SH-SY5Y (cell line): ENCODE measurements at regions not wholly inside any gene's neighbourhood (a gene's known extent, or its start where the extent isn't known, plus 50 kb on each side); places are given as distances from the start of the nearest gene placed in this dataset.

Source experiments
- GATA2 ChIP-seq: IDR thresholded peaks from 2 replicates; pipeline ENCODE4 v1.6.1; 2011; ENCODE audit warnings: mild to moderate bottlenecking, low read depth, low read length
- GATA3 ChIP-seq: IDR thresholded peaks from 2 replicates; pipeline ENCODE4 v1.6.1; 2011; ENCODE audit warnings: low read depth, mild to moderate bottlenecking, low read length, moderate library complexity

DNA sequence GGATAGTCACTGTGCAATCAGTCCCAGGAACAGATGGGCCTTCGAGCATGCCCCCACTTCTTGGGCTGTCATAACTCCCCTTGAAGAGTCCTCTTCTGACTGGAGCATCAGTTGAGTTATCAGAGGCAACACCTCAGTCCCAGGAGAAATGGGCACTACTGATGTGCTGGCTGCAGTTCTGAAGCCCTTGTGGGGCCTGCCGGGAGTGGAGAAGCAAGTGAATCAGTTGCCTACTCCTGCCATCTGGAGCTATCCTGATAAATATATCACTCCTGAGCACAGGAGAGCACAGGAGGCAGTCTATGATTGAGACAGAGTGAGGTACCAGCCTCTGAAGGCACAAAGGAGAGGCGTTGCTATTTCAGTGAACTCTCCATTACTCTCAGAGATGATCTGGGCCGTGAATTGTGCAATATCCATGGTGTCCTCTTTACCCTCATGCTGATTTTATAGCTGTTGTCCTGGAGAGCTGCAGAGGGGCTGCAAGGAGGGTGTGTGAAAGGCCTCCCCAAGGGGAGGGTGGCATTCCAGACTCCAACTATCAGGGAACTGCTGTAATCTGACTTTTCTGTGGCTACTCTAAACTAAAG, 344.2 kb upstream of the ROPN1 start:
- no peak for TF ChIP-seq GATA3
- no peak for TF ChIP-seq GATA2

DNA sequence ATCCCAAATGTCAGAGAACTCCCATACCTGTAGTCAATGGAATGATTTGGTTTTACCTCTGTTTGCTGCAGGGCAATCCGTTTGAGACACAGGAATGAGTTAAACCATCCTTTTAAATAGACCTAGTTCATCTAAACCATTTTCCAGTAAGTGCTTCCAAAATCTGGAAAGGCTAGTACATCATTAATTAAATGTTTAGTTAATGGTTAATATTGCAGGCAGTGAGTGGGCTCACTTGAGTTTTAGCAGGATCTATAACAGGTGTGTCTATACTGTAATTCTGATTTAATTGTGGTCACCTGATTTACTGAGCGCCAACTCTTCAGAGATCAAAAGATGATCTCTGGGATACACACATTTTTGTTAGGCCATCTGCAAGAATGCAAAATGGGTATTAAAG, 353.9 kb upstream of the ROPN1 start:
- no peak for TF ChIP-seq GATA3
- no peak for TF ChIP-seq GATA2

DNA sequence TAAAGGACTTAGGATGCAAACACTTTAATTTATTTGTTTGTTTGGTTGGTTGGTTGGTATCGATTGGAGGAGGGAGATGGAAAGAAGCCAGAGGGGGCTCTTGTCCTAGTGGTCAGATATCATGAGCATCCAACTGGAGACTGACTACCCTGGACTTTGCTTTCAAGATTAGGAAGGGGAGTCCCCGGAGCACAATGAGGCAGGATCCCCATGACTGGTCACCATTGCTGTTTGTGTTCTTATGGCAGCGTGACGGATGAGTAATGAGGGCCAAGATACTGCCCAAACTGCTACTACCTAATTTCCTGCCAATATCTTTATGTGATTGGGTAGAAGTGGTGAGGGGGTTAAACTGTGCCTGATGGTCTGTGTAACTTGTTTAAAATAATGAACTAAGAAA, 354.6 kb upstream of the ROPN1 start:
- TF ChIP-seq GATA2: no peak
- no peak for TF ChIP-seq GATA3

DNA sequence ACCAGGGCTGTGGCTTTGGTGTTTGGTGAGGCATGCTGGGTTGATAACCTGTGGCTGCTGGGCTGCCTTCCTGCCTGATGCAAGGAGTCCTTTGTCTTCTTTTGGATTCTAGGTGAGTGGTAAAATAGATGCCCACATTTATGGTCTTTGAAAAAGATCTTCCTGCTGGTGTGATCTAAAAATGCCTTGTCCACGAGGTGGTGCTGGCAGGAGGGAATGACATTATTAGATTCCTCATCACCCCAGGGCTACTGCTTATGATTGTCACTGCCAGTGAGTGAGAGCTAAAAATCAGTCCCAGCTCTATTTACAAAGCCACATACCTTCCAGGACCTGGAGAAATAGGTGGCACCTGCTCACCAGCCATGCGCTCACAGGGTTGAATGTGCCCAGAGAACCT, 355.5 kb upstream of the ROPN1 start:
- no peak for TF ChIP-seq GATA2
- TF ChIP-seq GATA3: no peak

DNA sequence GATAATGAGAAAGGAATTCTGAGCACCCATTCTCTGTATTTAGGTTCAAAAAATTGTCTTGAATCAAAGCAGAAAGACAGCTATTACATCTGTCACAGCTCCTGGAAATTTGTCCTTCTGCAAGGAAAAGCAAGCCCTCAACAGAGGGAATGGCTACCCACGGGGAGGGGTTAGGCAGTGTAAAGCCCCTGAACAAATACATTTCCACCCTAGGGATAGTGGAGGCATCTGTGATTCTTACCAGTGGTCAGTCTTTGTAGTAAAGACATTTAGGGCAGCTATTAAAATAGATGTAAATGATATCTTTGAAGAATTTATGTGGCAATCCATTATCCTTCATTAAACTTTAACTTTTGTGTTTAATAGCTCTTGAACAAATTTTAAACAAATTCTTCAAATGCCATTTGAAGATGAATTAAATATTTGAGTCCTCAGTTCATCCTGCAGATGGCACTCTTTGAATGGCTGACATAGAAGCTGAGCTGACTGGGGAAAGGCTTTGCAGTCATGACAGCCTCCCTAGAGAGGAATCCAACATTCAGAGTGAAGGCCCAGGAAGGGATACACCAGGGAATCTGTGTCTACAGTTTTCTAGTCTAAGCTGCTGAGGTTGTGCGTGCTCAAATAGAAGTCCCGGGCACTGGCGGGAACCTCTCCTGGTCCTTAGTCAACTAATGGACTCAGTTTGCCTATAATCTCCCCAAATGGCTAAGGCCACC, 359.7 kb upstream of the ROPN1 start:
- no peak for TF ChIP-seq GATA3
- TF ChIP-seq GATA2: no peak

DNA sequence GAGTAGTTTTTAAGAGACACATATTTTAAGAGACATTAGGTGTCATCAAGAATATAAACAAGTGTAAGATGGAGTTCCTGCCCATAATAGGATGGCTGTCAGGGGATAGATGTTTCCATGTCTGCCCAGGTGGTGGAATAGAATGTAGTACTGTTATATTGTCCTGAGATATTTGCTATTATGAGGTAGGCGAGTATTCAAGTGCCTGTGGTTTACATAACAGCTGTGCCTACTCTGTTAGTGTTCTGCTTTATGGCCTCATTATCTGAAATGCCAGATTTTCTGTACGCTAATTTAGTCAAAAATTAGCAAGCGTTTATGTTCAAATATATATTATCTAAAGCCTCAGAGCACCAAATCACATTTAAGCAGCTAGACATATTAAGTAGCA, 360.2 kb upstream of the ROPN1 start:
- no peak for TF ChIP-seq GATA3
- no peak for TF ChIP-seq GATA2

DNA sequence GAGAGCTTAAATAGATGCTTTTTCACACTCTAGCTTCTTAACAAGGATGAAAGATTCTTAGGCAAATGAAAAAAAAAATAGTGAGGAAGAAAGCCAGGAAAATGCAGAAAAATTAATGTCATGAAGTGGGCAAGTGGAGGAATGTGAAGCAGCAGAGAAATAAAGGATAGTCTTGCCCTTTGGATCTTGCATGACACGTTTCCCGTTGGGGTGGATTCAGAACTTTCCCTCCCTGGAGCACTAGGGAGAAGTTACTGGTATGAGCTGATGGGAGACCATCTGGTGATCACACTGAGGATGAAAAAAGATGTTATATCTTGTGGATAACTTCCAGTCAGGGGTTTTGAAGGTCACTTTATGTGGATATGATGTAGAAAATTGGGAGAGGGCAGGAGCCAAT, 361.8 kb upstream of the ROPN1 start:
- TF ChIP-seq GATA3 (no peak), GATA2 (no peak)

DNA sequence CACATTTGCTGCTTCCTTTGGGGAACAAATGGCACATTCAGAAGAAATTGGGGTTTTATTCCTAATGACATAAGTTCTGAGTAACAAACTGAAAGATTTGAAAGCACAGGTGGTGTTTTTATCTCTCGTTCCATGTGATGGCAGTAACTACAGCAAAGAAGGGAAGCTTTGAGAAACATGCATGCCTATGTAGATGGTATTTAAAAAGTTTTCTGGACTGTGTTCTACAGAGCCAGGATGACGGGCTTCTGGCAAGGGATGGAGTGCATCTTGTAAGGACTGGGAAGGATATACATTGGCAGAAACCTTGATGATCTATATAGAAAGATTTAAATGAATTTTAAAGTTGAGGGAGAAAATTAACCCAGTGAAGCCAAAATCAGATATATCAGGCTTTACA, 362.2 kb upstream of the ROPN1 start:
- TF ChIP-seq GATA3 (no peak), GATA2 (no peak)

DNA sequence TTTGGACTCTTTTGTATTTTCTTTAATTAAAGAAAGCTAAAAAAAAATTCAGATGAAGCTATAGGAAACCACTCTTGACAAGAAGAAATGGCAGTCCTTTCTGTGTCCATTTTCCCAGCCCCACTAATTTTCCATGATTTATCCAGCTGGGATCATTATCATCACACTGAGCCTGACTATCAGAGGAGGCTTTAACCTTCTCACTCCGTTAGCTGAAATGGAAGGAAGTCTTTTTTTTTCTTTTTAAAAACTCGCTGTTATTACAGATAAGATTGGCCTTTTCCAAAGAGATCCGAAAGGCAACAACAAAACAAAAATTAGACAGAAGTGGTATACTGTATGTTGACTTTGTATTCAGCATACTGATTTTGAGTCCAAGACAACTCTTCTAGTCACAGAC, 366.2 kb upstream of the ROPN1 start:
- no peak for TF ChIP-seq GATA2
- TF ChIP-seq GATA3: no peak

DNA sequence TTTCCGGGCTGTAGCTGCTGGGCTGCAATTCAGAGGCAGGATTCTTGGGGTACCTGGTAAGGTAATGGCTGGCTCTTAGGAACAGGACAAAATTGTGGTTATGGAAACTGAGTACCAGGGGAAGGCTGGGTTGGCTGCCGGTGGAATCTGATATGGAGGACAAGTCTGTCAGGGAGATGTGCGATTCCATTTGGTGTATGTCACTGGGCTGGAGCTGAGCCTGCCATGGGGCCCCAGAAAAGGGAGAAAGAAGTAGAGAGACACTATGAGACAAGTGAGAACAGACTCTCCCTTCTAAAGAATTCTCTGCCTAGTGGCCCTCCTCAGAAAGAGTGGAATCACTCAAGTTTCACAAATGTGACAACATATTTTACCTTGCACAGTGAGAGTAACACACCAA, 368.2 kb upstream of the ROPN1 start:
- no peak for TF ChIP-seq GATA2
- no peak for TF ChIP-seq GATA3

DNA sequence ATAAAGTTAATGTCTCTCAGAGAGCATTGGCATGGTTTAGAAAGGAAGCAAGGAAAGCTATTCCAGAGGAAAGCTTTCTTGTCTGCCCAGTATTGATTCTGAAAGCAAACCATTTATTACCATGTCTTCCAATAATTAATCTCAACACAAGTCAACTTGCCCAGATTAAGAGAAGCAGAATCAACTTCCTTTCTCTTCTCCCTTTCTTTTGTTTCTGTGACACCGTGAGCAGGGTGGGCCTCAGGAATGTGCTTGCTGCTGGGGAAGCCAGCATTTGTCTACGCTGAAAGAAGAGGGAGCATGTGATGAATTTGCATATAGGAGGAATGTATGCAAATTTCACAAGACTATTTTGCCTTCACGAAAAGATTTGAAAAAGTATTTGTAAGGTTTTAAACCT, 368.6 kb upstream of the ROPN1 start:
- TF ChIP-seq GATA2 (no peak), GATA3 (no peak)

DNA sequence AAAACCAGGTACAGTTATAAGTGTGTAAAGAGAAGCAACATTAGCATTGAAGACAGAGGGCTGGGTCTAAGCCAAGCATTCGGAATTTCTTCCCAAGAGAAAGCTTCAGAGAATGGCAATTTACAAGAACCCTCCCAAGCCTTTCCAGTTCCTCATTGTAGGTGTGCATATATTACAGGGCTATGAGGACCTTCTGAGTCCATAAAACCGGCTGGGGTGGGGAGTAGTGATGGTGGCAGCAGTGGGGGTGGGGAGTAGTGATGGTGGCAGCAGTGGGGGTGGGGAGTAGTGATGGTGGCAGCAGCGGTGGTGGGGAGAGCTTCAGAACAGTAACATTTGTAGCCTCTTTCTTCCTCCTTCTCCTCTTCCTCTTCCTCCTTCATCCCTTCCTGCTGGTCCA, 368.7 kb upstream of the UMPS start:
- TF ChIP-seq GATA3 (no peak), GATA2 (no peak)

DNA sequence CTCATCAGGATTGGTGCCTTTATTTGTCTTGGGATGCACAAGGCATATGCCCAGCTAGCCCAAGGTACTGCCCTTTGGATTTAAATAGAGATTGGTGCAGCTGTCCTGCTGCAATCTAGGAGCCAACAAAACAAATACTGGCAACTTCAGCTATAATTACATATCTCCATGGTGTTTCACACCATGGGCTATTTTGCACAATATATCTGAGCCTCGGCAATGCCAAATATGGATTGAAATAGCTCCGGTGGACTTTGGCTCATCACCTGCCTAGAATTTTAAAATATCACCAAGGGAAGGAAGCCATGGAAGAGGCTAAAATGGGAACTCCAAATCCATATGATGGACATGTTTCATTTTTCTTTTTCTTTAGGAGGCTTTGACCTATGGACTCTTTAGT, 367.8 kb upstream of the UMPS start:
- no peak for TF ChIP-seq GATA3
- TF ChIP-seq GATA2: no peak

DNA sequence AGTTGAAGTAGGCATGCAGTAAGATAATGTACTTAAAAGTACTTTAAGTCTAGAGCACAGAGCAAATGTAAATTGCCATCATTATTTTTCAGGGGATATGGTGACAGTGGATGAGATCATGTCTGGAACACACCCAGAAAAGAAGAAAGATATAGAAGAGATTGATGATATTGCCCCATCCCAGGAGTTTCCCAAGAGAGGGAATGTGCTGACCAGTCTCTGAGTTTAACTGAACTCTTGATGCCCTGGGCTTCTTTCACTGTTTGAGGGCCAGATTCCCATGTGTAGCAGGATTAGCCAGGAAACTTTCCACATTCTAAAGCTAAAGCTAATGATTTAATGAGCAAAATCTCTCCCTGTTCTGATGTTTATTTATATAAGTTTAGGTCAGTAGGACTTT, 366.8 kb upstream of the UMPS start:
- TF ChIP-seq GATA3 (no peak), GATA2 (no peak)

DNA sequence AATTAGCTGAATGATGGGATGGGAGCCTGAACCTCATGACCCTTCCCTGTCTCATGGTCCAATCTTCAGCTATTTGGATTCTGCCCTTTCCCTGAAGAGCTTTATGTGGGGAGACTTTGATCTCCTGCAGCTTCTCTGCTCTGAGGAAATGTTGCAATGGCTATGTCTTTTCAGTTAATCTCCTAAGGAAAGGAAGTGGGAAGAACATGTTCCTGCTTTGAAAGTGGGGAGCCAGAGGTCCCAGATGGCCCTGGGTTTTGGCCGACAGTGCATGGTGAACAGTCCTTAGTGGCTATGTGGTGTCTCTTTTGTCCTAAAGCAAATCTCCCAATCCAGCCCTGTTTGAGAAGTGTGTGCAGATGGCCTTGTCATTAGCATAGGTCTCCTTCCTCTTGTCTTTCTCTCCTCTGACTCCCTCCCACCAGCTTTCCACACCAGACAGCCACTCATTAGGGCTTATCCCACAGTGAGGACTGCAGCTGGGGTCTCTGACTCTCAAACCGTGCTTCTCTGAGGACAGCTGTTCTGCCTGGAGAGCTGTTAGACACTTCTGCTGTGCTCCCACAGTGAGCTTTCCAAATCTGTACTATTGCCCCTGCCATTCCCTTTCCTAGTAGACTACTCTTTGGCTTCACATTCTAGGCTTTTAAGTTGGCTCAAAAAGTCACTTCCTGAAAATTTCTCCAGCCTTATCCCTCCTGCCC, 365.8 kb upstream of the UMPS start:
- TF ChIP-seq GATA3 (no peak), GATA2 (no peak)

DNA sequence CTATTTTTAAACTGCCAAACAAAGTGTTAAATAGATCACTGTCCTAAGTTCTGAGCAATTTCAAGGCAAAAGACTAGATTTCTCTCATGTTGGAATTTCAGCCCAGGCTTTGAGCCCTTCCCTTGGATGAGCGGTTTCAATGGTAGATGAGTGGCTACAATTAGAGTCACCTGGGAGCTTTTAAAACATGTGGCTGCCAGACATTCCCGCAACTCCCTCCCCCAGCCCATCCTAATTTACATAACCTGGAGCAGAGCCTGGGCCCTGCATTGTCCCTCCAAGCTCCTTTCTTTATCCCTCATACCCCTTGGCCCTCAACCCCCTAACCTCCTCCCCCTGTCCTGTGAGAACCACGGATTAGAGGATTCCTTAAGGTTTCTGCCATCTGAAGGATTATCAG, 357.5 kb upstream of the UMPS start:
- TF ChIP-seq GATA2 (no peak), GATA3 (no peak)

DNA sequence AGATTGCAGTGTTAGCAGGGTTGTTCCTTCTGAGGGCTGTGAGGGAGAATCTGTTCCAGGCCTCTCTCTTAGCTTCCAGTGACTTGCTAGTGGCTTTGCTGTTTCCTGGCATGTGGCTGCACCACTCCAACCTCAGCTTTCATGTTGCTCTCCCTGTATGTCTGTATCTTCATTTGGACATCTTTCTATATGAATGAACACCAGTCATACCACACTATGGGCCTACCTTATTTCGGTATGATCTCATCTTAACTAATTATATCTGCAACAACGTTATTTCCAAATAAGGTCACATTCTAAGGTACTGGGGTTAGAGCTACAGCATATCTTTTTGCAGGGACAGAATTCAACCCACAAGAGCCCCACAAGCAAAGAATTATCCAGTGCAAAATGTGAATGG, 356.7 kb upstream of the UMPS start:
- TF ChIP-seq GATA2 (no peak), GATA3 (no peak)

DNA sequence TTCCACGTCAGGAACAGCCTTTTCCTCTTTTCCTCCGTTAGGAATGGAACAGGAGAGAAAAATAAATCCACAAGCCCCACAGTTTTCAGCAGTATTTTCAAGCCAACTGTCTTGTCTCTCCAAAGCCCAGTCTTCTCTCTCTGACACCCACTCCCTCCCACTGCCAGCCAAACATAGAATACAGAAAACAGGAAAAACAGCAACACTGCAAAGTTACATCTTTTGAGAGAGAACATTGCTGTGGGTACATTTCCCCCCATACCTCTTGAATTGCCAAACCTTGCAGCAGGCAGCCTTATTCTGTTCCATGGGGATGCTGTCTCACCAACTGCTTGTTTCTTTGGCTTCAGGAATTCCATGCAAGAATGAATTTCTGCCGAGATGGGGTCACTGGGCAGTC, 355.7 kb upstream of the UMPS start:
- no peak for TF ChIP-seq GATA3
- no peak for TF ChIP-seq GATA2
